NCI-H345 treated with DMSO at 0.1 percent for 48 hours (cell line): ENCODE measurements at regions not wholly inside any gene's neighbourhood (a gene's known extent, or its start where the extent isn't known, plus 50 kb on each side); places are given as distances from the start of the nearest gene placed in this dataset.

ENCODE experiments used
- DNase-seq: peaks from one replicate; lab custom pipeline; 2025; ENCODE audit not compliant: unreplicated experiment; lab: John Stamatoyannopoulos, UW

DNA sequence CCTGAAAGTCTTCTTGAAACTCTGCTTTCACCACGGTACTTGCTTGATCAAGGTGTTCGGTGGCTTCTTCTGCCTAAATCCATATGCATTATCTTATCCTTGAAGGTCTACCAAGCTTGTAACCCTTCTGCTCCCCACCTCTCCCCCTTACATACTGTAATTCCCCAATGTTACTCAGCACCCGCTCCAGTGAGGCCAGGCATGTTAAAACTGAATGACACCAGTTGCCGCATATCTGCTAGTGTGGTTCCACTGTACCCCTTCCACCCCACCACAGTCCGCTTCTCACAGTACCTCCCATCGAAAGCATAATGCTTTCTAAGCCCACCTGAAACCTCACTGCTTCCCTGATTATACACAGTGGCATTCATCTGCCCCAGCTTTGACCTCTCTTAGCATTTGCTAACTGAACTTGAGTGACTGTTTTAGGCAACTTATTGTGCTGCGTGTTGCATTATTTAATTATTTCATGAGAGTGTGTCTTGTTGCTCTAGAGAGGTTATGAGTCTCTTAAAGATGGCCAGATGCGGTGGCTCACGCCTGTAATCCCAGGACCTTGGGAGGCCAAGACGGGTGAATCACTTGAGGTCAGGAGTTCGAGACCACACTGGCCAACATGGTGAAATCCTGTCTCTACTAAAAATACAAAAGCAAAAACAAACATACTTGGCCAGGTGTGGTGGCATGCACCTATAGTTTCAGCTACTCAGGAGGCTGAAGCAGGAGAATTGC lies 87.6 kb upstream of the MBNL2 start:
- no peak for DNase-seq

DNA sequence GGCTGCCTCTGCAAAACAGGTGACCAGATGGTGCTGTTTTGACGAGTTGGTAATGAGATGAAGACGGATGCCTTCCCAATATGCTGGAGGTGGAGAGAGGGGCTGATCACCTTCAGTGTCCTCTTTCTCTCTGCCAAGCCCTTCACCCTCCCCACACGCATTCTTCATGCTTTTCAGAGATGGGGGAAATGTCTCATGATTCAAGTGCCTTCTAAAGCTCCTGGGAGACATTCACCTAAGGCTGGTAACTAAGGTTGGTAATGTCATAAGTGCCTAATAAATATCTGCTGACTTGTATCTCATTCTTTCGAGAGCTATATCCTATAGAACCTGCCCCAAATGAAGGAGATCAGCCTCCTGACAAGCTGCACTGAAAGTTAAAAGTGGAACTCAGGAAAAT lies 86.2 kb upstream of the MBNL2 start:
- no peak for DNase-seq

- no peak for DNase-seq
These were observed 85.7 kb upstream of the MBNL2 start for GRCh38 chr13:97136418-97136817.

DNA sequence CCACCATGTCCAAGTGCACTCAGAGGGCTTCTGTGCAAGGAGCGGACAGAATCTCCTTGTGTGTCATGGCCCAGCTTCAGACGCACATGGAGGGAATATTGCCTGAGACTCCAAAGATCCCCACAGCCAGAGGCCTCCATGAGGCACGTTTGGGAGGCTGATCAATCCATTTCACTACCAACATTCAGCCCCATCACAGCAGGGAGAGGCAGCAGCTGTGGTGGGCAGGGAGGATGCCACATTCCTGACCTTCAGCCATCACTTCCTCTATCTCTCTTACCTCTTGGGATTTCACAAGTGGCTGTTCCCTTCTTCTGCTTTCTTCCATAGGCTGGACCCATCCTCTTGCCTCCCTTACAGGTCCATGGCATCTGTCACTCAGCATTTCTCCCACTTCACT lies 82.4 kb upstream of the MBNL2 start:
- DNase-seq = no peak

DNA sequence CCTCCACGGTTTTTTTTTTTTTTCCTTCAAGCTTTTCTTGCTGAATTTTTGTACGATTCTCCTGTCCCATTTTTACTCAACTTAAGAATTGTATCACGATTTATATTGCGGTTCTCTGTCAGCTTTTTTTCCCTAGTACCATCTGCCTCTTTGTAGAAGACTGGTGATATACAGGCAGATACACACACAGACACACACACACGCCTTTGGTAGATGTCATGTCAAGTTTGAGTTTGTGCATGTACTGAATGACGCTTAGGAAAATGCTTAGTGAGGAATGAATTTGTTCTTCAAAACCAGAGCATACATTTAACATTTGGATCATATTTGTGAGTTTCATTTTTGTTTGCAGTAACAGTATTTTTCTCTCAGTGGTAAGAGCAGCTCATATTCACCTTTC lies 82.0 kb upstream of the MBNL2 start:
- no peak for DNase-seq

- no peak for DNase-seq
These were observed 81.5 kb upstream of the MBNL2 start for GRCh38 chr13:97140611-97141010.

GRCh38 chr13:97141097-97141496 lies 81.0 kb upstream of the MBNL2 start:
- no peak for DNase-seq

DNA sequence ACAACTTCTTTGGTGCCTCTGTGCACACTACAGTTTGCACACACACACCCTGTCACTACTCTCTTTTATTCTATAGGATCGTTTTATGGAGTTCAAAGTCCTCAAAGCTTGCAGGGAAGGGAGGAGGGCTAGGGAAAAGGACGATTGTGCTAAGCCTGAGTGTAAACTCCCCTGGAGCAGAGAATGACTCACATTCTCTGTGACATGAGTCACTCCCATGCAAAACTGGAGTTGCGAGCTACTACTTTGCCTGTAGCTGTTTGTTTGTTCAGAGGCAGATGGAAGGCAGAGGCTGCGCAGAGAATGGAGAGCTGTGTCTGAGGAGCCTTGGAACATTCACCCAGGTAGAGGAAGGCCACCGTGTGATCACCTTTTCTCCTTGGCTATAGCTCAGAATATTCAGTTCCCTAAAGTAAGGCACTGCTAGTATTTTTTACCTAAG lies 80.5 kb upstream of the MBNL2 start:
- peak; percentile 28 for DNase-seq

DNA sequence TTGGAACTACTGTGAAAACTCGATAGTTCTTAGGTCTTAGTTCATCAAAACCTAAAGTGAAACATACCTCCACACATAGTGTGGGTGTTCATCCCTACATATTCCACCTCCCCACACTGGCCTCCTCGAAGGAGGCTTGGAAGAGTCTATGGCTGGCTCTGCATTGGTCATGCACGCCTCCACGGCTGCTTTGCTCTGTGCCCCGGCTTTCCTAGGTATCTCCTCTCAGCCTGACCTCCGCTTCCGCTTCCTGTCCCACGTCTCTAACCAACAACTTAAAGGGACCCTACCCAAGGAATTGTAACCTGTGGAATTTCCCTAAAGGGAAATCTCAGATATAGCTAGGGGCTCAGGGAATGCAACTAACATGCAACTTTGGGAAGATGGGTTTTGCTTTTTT lies 79.7 kb upstream of the MBNL2 start:
- DNase-seq = no peak

DNA sequence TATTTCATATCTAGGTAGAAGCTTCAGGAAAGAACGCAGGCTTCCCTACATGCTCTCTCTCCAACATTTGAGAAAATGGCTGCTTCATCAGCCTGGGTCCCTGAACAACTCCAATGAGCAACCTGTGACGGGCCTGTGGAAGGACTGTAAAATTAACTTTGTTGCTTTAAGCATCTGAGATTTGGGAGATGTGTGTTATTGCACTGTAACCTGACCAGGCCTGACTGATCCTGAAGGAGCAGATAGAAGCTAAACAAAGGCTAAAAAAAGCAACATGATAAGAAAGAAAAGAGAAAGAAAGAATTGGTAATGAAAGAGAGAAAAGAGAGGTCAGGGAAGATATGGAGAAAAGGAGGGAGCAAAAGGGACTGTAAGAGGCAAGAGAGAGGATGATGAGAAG lies 77.1 kb upstream of the MBNL2 start:
- DNase-seq = no peak

- DNase-seq = no peak
These were observed 73.2 kb upstream of the MBNL2 start for GRCh38 chr13:97148894-97149293.

DNA sequence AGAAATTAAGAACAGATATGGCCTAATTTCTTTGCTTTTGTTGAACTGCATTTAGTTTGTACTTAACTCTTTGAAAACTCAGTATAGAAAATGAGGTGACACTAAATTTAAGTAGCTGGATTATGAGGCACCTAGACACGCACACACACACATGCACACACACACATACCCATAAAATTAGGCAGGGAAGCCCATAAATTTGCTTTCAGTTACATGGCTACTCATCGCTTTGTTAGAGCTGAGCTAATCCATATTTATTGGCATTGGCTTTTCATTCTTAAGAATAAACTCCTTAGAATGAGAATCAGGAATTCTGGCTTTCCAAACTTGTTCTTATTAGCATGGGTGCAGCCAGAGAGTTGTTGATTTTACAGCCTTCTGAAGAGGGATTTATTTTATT lies 61.7 kb upstream of the MBNL2 start:
- no peak for DNase-seq

DNA sequence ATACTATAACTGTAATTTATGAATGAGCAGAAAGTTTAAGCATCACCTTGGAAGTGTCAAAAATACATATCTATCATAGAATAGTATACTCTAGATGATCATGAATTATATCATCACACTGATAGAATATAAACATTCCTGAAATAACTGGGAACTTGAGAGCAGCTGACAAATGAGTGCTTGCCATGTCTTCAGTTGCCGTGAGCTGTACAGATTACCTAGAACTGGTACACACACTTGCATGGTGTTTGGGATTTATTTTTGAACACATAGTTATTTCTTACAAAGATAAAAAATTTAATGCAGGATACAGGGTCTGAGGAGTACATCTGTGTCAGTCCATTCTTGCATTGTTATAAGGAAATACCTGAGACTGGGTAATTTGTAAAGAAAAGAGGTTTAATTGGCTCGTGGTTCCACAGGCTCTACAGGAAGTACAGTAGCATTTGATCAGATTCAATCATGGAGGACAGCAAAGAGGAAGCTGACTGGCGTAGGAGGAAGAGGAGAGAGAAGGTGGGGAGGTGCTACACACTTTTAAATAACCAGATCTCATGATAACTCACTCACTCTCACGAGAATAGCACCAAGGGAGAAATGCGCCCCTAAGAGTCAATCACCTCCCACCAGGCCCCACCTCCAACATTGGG lies 60.4 kb upstream of the MBNL2 start:
- DNase-seq = no peak

- peak; percentile 18 for DNase-seq
These were observed 56.4 kb upstream of the MBNL2 start for GRCh38 chr13:97165502-97166425.

DNA sequence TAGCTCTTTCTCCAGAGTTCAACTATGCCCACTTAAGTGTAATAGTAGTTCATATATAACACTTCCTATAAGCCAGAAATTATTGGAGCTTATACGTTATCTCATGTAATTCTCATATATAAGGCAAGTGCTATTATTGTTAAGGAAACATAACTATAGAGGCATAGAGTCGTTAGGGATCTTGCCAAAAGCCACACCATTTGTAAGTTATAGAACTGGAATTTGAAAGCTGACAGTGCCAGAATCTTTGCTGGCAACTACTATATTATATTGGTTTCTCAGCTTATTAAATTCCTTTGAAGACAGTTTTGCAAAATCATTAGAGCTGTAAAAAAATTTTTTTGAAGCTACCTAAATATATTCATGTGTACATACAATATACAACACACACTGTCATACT lies 51.0 kb upstream of the MBNL2 start:
- no peak for DNase-seq
